NT2/D1 (cell line): ENCODE measurements at regions not wholly inside any gene's neighbourhood (a gene's known extent, or its start where the extent isn't known, plus 50 kb on each side); places are given as distances from the start of the nearest gene placed in this dataset.

Source experiments
- SUZ12 ChIP-seq: IDR thresholded peaks from 2 replicates; pipeline ENCODE4 v1.6.1; 2011; ENCODE audit not compliant: insufficient read length, insufficient read depth; ENCODE audit errors: extremely low read depth
- YY1 ChIP-seq: IDR thresholded peaks from 2 replicates; pipeline ENCODE4 v1.6.1; 2011; ENCODE audit not compliant: insufficient read length, insufficient read depth
- ZNF274 ChIP-seq: IDR thresholded peaks from 2 replicates; pipeline ENCODE4 v1.6.1; 2011; ENCODE audit warnings: mild to moderate bottlenecking, low read depth, low read length

DNA sequence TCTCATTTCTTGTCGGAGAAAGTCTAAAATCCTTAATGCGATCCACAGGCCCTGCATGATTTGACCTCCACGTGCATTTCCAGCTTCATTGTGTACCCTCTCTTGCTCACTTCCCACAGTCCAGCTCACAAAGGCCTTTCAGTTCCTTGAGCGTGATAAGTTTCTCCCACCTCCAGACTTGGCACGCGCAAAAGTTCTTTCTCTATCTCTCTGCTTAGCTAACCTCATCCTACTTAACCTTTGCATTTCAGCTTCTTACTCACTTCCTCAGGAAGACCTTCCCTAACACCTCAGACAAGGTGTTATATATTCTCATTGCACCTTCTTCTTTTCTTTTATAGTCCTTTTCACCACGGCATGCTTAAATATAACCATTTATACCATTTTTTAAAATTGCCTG lies 124.8 kb upstream of the XPO1 start:
- TF ChIP-seq SUZ12, result no peak
- no peak for TF ChIP-seq ZNF274
- no peak for TF ChIP-seq YY1
